Immature natural killer cell (primary cell): ENCODE measurements at regions not wholly inside any gene's neighbourhood (a gene's known extent, or its start where the extent isn't known, plus 50 kb on each side); places are given as distances from the start of the nearest gene placed in this dataset.
"Not testable (repeated sequence)": the region's sequence is repeated elsewhere in the genome, so short reads cannot be mapped to it uniquely, and the experiment has no call there.

Experiments
- DNase-seq, 3 donors: peaks; one replicate each; pipeline ENCODE4 v3.0.0; 2022; ENCODE audit warnings: mixed read lengths in 1 of 3
- H3K27ac Mint-ChIP-seq, 6 donors: one replicate each; pipeline ENCODE4 v1.8.0; 2020; ENCODE audit warnings: mixed read lengths in 6 of 6, mild to moderate bottlenecking in 5 of 6, inconsistent platforms in 4 of 6, moderate library complexity in 3 of 6
- H3K27me3 Mint-ChIP-seq, 3 donors: one replicate each; pipeline ENCODE4 v1.8.0; 2020 to 2021; ENCODE audit warnings: low read depth in 3 of 3, mild to moderate bottlenecking in 3 of 3, mixed read lengths in 3 of 3, moderate library complexity in 3 of 3, inconsistent platforms in 1 of 3
- H3K36me3 Mint-ChIP-seq, 3 donors: one replicate each; pipeline ENCODE4 v1.8.0; 2020; ENCODE audit warnings: mixed read lengths in 3 of 3, inconsistent platforms in 2 of 3, mild to moderate bottlenecking in 2 of 3
- H3K4me1 Mint-ChIP-seq, 2 donors: one replicate each; pipeline ENCODE4 v1.8.0; 2020; ENCODE audit warnings: inconsistent platforms in 2 of 2, mild to moderate bottlenecking in 2 of 2, mixed read lengths in 2 of 2, moderate library complexity in 1 of 2
- H3K4me3 Mint-ChIP-seq, 5 donors: one replicate each; pipeline ENCODE4 v1.8.0; 2020; ENCODE audit warnings: mild to moderate bottlenecking in 5 of 5, mixed read lengths in 5 of 5, inconsistent platforms in 3 of 5, moderate library complexity in 3 of 5
- H3K9me3 Mint-ChIP-seq, 6 donors: one replicate each; pipeline ENCODE4 v1.8.0; 2020; ENCODE audit warnings: mild to moderate bottlenecking in 6 of 6, mixed read lengths in 6 of 6, inconsistent platforms in 4 of 6, moderate library complexity in 3 of 6

GRCh38 chr22:49453771-49454170, 373.9 kb downstream of the BRD1 start:
- peaks cover 5 to 25% (median 9%) of the 10 kb centered on the region in 3 donors for H3K27me3 Mint-ChIP-seq
- no peak for DNase-seq
- H3K27ac Mint-ChIP-seq, result no peak overlapping the region
- H3K9me3 Mint-ChIP-seq, result no peaks in the 10 kb centered on the region
- peaks cover 0 to 2% of the 10 kb centered on the region in 2 donors for H3K4me1 Mint-ChIP-seq
- no peaks in the 10 kb centered on the region for H3K36me3 Mint-ChIP-seq
- no peak overlapping the region for H3K4me3 Mint-ChIP-seq

- not testable (repeated sequence) for H3K9me3 Mint-ChIP-seq, H3K4me1 Mint-ChIP-seq, H3K36me3 Mint-ChIP-seq, H3K27ac Mint-ChIP-seq, H3K4me3 Mint-ChIP-seq, DNase-seq
- H3K27me3 Mint-ChIP-seq, result peaks cover 7 to 27% (median 9%) of the 10 kb centered on the region in 3 donors
Measured at GRCh38 chr22:49453019-49453418, 374.7 kb downstream of the BRD1 start.

- H3K27me3 Mint-ChIP-seq, result peaks cover 7 to 27% (median 9%) of the 10 kb centered on the region in 3 donors
- H3K9me3 Mint-ChIP-seq, result no peaks in the 10 kb centered on the region
- peaks cover 0 to 2% of the 10 kb centered on the region in 2 donors for H3K4me1 Mint-ChIP-seq
- H3K27ac Mint-ChIP-seq, result no peak overlapping the region
- H3K4me3 Mint-ChIP-seq, result no peak overlapping the region
- no peaks in the 10 kb centered on the region for H3K36me3 Mint-ChIP-seq
- DNase-seq, result no peak
Measured at GRCh38 chr22:49452362-49452946, 375.2 kb downstream of the BRD1 start.

GRCh38 chr22:49451070-49451840, 376.4 kb downstream of the BRD1 start:
- DNase-seq, result no peak
- peaks cover 0 to 2% of the 10 kb centered on the region in 2 donors for H3K4me1 Mint-ChIP-seq
- H3K27ac Mint-ChIP-seq, result no peak overlapping the region
- H3K9me3 Mint-ChIP-seq, result no peaks in the 10 kb centered on the region
- H3K36me3 Mint-ChIP-seq, result no peaks in the 10 kb centered on the region
- H3K4me3 Mint-ChIP-seq, result no peak overlapping the region
- peaks cover 7 to 21% (median 9%) of the 10 kb centered on the region in 3 donors for H3K27me3 Mint-ChIP-seq

- Mint-ChIP-seq H3K9me3 (no peaks in the 10 kb centered on the region), H3K27ac (no peak overlapping the region), H3K27me3 (peaks cover 7 to 20% (median 9%) of the 10 kb centered on the region in 3 donors), H3K36me3 (no peaks in the 10 kb centered on the region), H3K4me3 (no peak overlapping the region), H3K4me1 (peaks cover 0 to 2% of the 10 kb centered on the region in 2 donors)
- no peak for DNase-seq
Measured at GRCh38 chr22:49450498-49450897, 377.2 kb downstream of the BRD1 start.

GRCh38 chr22:49449811-49450446, 377.7 kb downstream of the BRD1 start:
- no peak overlapping the region for H3K27ac Mint-ChIP-seq
- no peaks in the 10 kb centered on the region for H3K9me3 Mint-ChIP-seq
- H3K4me3 Mint-ChIP-seq, result no peak overlapping the region
- no peak for DNase-seq
- peaks cover 8 to 17% (median 9%) of the 10 kb centered on the region in 3 donors for H3K27me3 Mint-ChIP-seq
- no peaks in the 10 kb centered on the region for H3K36me3 Mint-ChIP-seq
- peaks cover 0 to 2% of the 10 kb centered on the region in 2 donors for H3K4me1 Mint-ChIP-seq

- peaks cover 8 to 18% (median 9%) of the 10 kb centered on the region in 3 donors for H3K27me3 Mint-ChIP-seq
Measured at GRCh38 chr22:49449377-49449776, 378.3 kb downstream of the BRD1 start.

GRCh38 chr22:49448526-49448925, 379.1 kb downstream of the BRD1 start:
- H3K36me3 Mint-ChIP-seq, result no peaks in the 10 kb centered on the region
- H3K4me3 Mint-ChIP-seq, result no peak overlapping the region
- no peak overlapping the region for H3K27ac Mint-ChIP-seq
- no peak for DNase-seq
- H3K27me3 Mint-ChIP-seq, result peaks cover 8 to 17% (median 9%) of the 10 kb centered on the region in 3 donors
- H3K9me3 Mint-ChIP-seq, result no peaks in the 10 kb centered on the region
- H3K4me1 Mint-ChIP-seq, result peaks cover 0 to 2% of the 10 kb centered on the region in 2 donors

More at GRCh38 chr22:49449377-49449776, 378.3 kb downstream of the BRD1 start:
- H3K4me3 Mint-ChIP-seq, result no peak overlapping the region
- no peaks in the 10 kb centered on the region for H3K36me3 Mint-ChIP-seq
- no peak overlapping the region for H3K27ac Mint-ChIP-seq
- peaks cover 0 to 2% of the 10 kb centered on the region in 2 donors for H3K4me1 Mint-ChIP-seq
- no peak for DNase-seq
- no peaks in the 10 kb centered on the region for H3K9me3 Mint-ChIP-seq

- H3K27ac Mint-ChIP-seq, result no peak overlapping the region
- no peaks in the 10 kb centered on the region for H3K9me3 Mint-ChIP-seq
- H3K27me3 Mint-ChIP-seq, result peaks cover 9 to 17% (median 10%) of the 10 kb centered on the region in 3 donors
- DNase-seq, result no peak
- no peaks in the 10 kb centered on the region for H3K36me3 Mint-ChIP-seq
- H3K4me1 Mint-ChIP-seq, result peaks cover 0 to 2% of the 10 kb centered on the region in 2 donors
- no peak overlapping the region for H3K4me3 Mint-ChIP-seq
Measured at GRCh38 chr22:49447837-49448236, 379.8 kb downstream of the BRD1 start.

GRCh38 chr22:49446759-49447710, 380.6 kb downstream of the BRD1 start:
- Mint-ChIP-seq H3K4me1 (peaks cover 0 to 2% of the 10 kb centered on the region in 2 donors), H3K36me3 (no peaks in the 10 kb centered on the region), H3K27ac (no peak overlapping the region), H3K9me3 (no peaks in the 10 kb centered on the region), H3K27me3 (peaks cover 9 to 17% (median 10%) of the 10 kb centered on the region in 3 donors), H3K4me3 (no peak overlapping the region)
- no peak for DNase-seq

GRCh38 chr22:49446145-49446758, 381.4 kb downstream of the BRD1 start:
- Mint-ChIP-seq H3K27ac (no peak overlapping the region), H3K4me1 (peaks cover 0 to 2% of the 10 kb centered on the region in 2 donors), H3K36me3 (no peaks in the 10 kb centered on the region), H3K4me3 (no peak overlapping the region), H3K27me3 (peaks cover 9 to 17% (median 10%) of the 10 kb centered on the region in 3 donors), H3K9me3 (no peaks in the 10 kb centered on the region)
- DNase-seq, result no peak

- no peak overlapping the region for H3K27ac Mint-ChIP-seq
Measured at GRCh38 chr22:49444781-49445180, 382.9 kb downstream of the BRD1 start.

GRCh38 chr22:49440931-49441330, 386.7 kb downstream of the BRD1 start:
- no peak for DNase-seq

More at GRCh38 chr22:49444781-49445180, 382.9 kb downstream of the BRD1 start:
- no peaks in the 10 kb centered on the region for H3K9me3 Mint-ChIP-seq
- peaks cover 4 to 13% (median 5%) of the 10 kb centered on the region in 3 donors for H3K27me3 Mint-ChIP-seq
- no peak overlapping the region for H3K4me3 Mint-ChIP-seq
- no peaks in the 10 kb centered on the region for H3K36me3 Mint-ChIP-seq
- no peaks in the 10 kb centered on the region for H3K4me1 Mint-ChIP-seq
- DNase-seq, result no peak

More at GRCh38 chr22:49440931-49441330, 386.7 kb downstream of the BRD1 start:
- no peaks in the 10 kb centered on the region for H3K36me3 Mint-ChIP-seq
- H3K27me3 Mint-ChIP-seq, result peaks cover 3% of the 10 kb centered on the region in 3 donors
- H3K27ac Mint-ChIP-seq, result no peak overlapping the region
- H3K4me1 Mint-ChIP-seq, result no peaks in the 10 kb centered on the region
- no peaks in the 10 kb centered on the region for H3K9me3 Mint-ChIP-seq
- H3K4me3 Mint-ChIP-seq, result no peak overlapping the region
